NCI-H526 (cell line): ENCODE measurements at regions not wholly inside any gene's neighbourhood (a gene's known extent, or its start where the extent isn't known, plus 50 kb on each side); places are given as distances from the start of the nearest gene placed in this dataset.
A peak's percentile ranks its signal among the peaks of the same experiment; 100 is the strongest.

Source experiments
- DNase-seq, 2 experiments: peaks; one replicate each; lab custom pipeline; 2025; lab: John Stamatoyannopoulos, UW

- no peak for DNase-seq
These were observed 594.6 kb downstream of the SLC4A3 start for GRCh38 chr2:220221992-220222391.

DNA sequence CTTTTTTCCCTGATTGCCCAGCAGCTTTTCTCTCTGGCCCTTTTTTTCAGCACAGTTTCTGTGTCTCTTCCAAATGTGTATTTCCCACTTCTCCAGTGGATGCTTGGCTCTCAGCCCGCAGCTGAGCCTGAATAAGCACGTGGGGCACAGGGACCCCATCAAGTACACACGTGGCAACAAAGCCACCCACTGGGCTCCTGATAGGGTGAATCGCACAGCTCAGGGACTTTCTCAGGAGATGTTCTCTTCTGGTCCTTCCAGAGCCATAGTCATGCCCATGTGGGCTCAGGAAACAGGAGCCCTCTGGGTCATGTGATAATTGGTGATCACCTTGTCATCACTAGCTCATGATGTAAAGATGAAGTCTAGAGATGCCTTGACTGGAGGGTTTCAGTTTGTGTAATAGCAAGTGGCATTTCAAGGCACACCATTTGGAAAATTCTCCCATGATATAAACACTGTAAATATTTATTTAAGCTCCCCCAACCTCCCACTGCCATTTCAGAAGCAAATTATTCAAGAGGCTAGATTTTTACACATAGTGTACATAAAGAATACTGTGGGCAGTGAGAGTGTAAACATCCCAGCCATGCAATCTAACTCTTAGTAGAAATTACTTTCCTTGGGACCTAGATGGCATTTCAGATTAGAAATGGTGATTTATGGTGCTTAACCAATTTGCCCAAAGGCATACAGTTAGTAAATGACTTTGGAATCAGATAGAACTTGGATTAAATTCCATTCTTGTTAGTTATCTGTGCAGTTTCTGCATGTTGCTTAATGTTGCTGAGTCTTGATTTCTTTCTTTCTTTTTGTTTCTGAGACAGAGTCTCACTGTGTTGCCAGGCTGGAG is 597.5 kb downstream of the SLC4A3 start:
- DNase-seq, result no peak

GRCh38 chr2:220226076-220226475 is 598.6 kb downstream of the SLC4A3 start:
- no peak for DNase-seq

- no peak for DNase-seq
These were observed 599.1 kb downstream of the SLC4A3 start for GRCh38 chr2:220226546-220226945.

DNA sequence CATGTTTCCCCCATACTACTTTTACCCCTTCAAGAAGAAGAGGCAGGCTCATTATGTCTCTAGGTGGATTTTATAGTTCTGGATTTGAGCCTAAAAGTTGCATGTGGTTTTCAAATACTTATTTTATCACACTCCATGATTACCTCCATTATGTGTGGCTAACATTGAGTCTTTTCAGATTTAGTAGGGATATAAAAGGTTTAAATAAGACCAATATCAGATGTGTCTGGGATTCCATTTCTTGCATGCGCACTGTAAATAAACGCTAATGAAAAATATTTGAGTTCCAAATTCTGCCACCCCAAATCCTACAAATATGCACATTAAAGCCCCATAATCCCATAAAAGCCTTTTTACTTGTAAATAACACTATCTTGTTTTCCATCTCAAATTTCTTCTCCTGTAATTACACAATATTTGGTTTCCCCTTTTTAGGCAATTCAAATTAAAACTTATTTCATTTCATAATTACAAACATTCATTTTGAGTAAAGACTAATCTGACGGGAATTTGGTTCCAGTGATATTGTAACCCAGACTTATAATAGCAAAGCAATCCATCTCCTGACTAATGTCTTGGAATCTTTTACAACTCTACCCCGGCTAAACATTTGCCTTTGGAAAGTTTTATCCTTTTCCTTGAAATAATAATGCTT is 600.0 kb downstream of the SLC4A3 start:
- no peak for DNase-seq

GRCh38 chr2:220228310-220229006 is 601.0 kb downstream of the SLC4A3 start:
- DNase-seq, result no peak

GRCh38 chr2:220240641-220241040 is 613.2 kb downstream of the SLC4A3 start:
- DNase-seq, result no peak

- no peak for DNase-seq
These were observed 614.0 kb downstream of the SLC4A3 start for GRCh38 chr2:220241423-220241822.

- no peak for DNase-seq
These were observed 616.1 kb downstream of the SLC4A3 start for GRCh38 chr2:220243571-220243970.

DNA sequence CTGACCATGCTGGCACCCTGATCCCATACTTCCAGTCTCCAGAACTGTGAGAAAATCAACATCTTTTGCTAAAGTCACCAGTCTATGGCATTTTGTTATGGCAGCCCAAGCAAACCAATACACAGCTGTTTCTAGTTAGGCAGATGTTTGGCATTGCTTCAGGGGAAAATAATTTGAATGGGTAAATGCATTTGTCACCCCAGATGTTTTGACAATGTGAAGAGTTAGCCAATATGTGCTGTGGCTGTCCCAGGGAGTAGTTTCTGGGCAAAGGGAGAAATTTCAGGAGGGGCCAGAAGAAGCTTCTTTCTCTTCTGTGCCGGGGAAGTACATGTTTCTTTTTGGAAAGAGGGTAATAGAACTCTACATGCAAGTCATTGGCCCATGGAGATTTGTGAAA is 619.0 kb downstream of the SLC4A3 start:
- no peak for DNase-seq

GRCh38 chr2:220247588-220248350 is 620.3 kb downstream of the SLC4A3 start:
- no peak for DNase-seq

- no peak for DNase-seq
These were observed 632.2 kb downstream of the SLC4A3 start for GRCh38 chr2:220259662-220260061.

- DNase-seq, result no peak
These were observed 635.9 kb downstream of the SLC4A3 start for GRCh38 chr2:220263300-220263699.

GRCh38 chr2:220269367-220269766 is 641.9 kb downstream of the SLC4A3 start:
- peak in 1 of 2 experiments; percentile 47 for DNase-seq

- peak in 1 of 2 experiments; percentile 8 for DNase-seq
These were observed 643.1 kb downstream of the SLC4A3 start for GRCh38 chr2:220270481-220271070.

- peak in 1 of 2 experiments; percentile 3 for DNase-seq
These were observed 645.2 kb downstream of the SLC4A3 start for GRCh38 chr2:220272656-220273055.

DNA sequence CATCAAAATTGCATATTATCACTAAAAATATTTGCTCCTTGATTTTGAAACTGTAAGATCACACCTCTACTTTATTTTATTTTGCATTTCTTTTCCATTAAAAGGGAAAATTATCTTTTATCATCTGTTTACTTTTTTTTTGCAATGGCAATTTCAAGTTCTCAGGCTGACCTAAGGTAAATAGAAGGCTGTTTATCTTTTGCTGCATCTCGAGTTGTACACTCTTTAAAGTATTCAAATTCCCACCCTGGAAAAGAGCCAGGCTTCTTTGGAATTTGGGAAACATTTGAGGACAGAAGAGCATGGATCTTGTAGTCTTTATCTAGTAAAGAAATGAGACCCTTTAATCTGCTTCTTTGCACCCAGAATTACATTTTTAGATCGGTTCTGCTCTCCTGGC is 645.7 kb downstream of the SLC4A3 start:
- DNase-seq, result peak in 1 of 2 experiments; percentile 3

GRCh38 chr2:220275454-220275853 is 648.0 kb downstream of the SLC4A3 start:
- DNase-seq, result no peak

GRCh38 chr2:220276741-220277444 is 649.5 kb downstream of the SLC4A3 start:
- DNase-seq, result no peak

- DNase-seq, result no peak
These were observed 650.1 kb downstream of the SLC4A3 start for GRCh38 chr2:220277445-220277975.

- DNase-seq, result no peak
These were observed 650.6 kb downstream of the SLC4A3 start for GRCh38 chr2:220278022-220278421.
